ENCODE measurements at regions not wholly inside any gene's neighbourhood (a gene's known extent, or its start where the extent isn't known, plus 50 kb on each side); places are given as distances from the start of the nearest gene placed in this dataset.

GRCh38 chr1:209384710-209385550, 198.6 kb upstream of the CAMK1G start:
- no peak overlapping the region for H3K4me3 ChIP-seq
- ATAC-seq (ENCODE audit: insufficient number of reproducible peaks, low FRiP score, low read depth) = no peak
- no peaks in the 10 kb centered on the region for H3K27me3 ChIP-seq (replicated peaks; ENCODE audit: insufficient read depth)

DNA sequence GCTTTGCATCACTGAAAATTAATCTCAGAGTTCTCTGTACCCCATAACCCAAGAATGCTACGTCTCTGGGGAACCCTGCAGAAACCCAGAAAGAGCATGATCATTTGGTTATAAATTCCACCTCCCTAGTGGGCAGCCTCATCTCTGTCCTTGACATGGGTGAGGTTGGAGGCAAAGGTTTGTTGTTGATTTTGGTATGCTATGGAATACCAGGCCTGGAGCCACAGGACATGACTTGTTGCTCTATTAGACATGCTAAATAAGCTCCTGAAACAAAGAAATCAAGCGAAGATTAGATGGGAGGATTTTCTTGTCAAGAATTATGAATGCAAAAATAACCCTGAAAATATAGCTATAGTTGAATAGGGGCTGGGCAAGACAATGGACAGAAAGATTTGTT, 197.4 kb upstream of the CAMK1G start:
- Histone ChIP-seq H3K27me3 (replicated peaks; ENCODE audit: insufficient read depth) (no peaks in the 10 kb centered on the region), H3K4me3 (no peak overlapping the region), H3K36me3 (no peaks in the 10 kb centered on the region), H3K4me1 (ENCODE audit: control insufficient read depth in 1 of 2, low read depth in 2 of 2) (no peaks in the 10 kb centered on the region), H3K9me3 (no peaks in the 10 kb centered on the region), H3K27ac (no peak overlapping the region)
- ATAC-seq (ENCODE audit: insufficient number of reproducible peaks, low FRiP score, low read depth) (no peak), DNase-seq (ENCODE audit: low spot score) (no peak)
- TF ChIP-seq, protein P1, sequence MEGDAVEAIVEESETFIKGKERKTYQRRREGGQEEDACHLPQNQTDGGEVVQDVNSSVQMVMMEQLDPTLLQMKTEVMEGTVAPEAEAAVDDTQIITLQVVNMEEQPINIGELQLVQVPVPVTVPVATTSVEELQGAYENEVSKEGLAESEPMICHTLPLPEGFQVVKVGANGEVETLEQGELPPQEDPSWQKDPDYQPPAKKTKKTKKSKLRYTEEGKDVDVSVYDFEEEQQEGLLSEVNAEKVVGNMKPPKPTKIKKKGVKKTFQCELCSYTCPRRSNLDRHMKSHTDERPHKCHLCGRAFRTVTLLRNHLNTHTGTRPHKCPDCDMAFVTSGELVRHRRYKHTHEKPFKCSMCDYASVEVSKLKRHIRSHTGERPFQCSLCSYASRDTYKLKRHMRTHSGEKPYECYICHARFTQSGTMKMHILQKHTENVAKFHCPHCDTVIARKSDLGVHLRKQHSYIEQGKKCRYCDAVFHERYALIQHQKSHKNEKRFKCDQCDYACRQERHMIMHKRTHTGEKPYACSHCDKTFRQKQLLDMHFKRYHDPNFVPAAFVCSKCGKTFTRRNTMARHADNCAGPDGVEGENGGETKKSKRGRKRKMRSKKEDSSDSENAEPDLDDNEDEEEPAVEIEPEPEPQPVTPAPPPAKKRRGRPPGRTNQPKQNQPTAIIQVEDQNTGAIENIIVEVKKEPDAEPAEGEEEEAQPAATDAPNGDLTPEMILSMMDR (IDR thresholded peaks at IDR 0.05) = no peak

More at GRCh38 chr1:209384710-209385550, 198.6 kb upstream of the CAMK1G start:
- DNase-seq (ENCODE audit: low spot score) = no peak
- Histone ChIP-seq H3K36me3 (no peaks in the 10 kb centered on the region), H3K4me1 (ENCODE audit: control insufficient read depth in 1 of 2, low read depth in 2 of 2) (no peaks in the 10 kb centered on the region), H3K27ac (no peak overlapping the region), H3K9me3 (no peaks in the 10 kb centered on the region)
- TF ChIP-seq, protein P1 (IDR thresholded peaks at IDR 0.05) = no peak

- Histone ChIP-seq H3K27me3 (replicated peaks; ENCODE audit: insufficient read depth) (no peaks in the 10 kb centered on the region), H3K9me3 (no peaks in the 10 kb centered on the region), H3K4me1 (ENCODE audit: control insufficient read depth in 1 of 2, low read depth in 2 of 2) (no peaks in the 10 kb centered on the region), H3K27ac (no peak overlapping the region), H3K4me3 (no peak overlapping the region), H3K36me3 (no peaks in the 10 kb centered on the region)
- DNase-seq (ENCODE audit: low spot score) (no peak), ATAC-seq (ENCODE audit: insufficient number of reproducible peaks, low FRiP score, low read depth) (no peak)
- TF ChIP-seq, protein P1 (IDR thresholded peaks at IDR 0.05) = no peak
Measured at GRCh38 chr1:209387271-209387968, 196.1 kb upstream of the CAMK1G start.

DNA sequence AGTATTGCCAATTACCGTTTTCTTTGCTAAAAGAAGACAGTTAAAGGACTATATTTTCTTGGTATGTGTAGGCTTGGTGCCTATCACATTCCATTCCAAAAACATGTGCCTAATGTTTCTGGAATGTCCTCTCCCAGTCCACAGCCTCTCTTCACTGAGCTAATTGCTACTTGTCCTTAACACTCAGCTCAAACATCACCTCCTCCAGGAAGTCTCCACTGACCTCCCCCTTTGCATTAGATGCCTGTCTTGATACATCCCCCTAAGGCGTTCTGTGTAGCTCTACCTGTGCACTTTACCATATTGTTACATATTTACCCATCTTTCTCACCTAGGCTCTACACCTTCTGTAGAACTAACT, 195.6 kb upstream of the CAMK1G start:
- Histone ChIP-seq H3K27ac (no peak overlapping the region), H3K4me3 (no peak overlapping the region), H3K27me3 (replicated peaks; ENCODE audit: insufficient read depth) (no peaks in the 10 kb centered on the region), H3K9me3 (no peaks in the 10 kb centered on the region), H3K4me1 (ENCODE audit: control insufficient read depth in 1 of 2, low read depth in 2 of 2) (no peaks in the 10 kb centered on the region), H3K36me3 (no peaks in the 10 kb centered on the region)
- DNase-seq (ENCODE audit: low spot score) (no peak), ATAC-seq (ENCODE audit: insufficient number of reproducible peaks, low FRiP score, low read depth) (no peak)
- TF ChIP-seq, protein P1 (IDR thresholded peaks at IDR 0.05) = no peak

DNA sequence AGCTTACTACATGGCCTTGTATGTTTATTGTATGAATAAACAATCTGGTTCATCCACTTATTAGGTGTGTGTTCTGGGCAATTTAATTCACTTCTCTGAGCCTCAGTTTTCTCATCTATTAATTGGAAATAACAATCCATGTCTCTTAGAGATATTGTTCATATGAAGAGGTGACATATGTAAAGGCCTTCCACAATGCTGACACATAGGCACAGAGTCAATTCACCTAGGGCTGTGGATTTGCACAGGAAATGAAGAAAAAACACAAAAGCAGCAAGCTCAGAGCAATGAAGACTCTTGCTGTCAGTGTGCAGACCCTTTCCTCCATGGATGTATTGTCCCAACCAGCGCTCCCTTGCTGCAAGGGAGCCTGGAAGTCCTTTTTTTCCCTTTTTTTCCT, 195.2 kb upstream of the CAMK1G start:
- Histone ChIP-seq H3K4me3 (no peak overlapping the region), H3K4me1 (ENCODE audit: control insufficient read depth in 1 of 2, low read depth in 2 of 2) (no peaks in the 10 kb centered on the region), H3K36me3 (no peaks in the 10 kb centered on the region), H3K27ac (no peak overlapping the region), H3K9me3 (no peaks in the 10 kb centered on the region), H3K27me3 (replicated peaks; ENCODE audit: insufficient read depth) (no peaks in the 10 kb centered on the region)
- DNase-seq (ENCODE audit: low spot score) (no peak), ATAC-seq (ENCODE audit: insufficient number of reproducible peaks, low FRiP score, low read depth) (no peak)
- TF ChIP-seq, protein P1 (IDR thresholded peaks at IDR 0.05) = no peak

Data from thoracic aorta (tissue), 2 donors.